ENCODE measurements at regions not wholly inside any gene's neighbourhood (a gene's known extent, or its start where the extent isn't known, plus 50 kb on each side); places are given as distances from the start of the nearest gene placed in this dataset.

GRCh38 chr3:115438799-115439198 is 184.5 kb upstream of the GAP43 start:
- DNase-seq (ENCODE audit: low read depth in 4 of 4, low spot score in 3 of 4), result no peak

- no peak for DNase-seq (ENCODE audit: low read depth in 4 of 4, low spot score in 3 of 4)
Observed at GRCh38 chr3:115445559-115445958, 177.8 kb upstream of the GAP43 start.

- DNase-seq (ENCODE audit: low read depth in 4 of 4, low spot score in 3 of 4), result no peak
Observed at GRCh38 chr3:115448851-115449250, 174.5 kb upstream of the GAP43 start.

- no peak for DNase-seq (ENCODE audit: low read depth in 4 of 4, low spot score in 3 of 4)
Observed at GRCh38 chr3:115450036-115450435, 173.3 kb upstream of the GAP43 start.

GRCh38 chr3:115464036-115464435 is 159.3 kb upstream of the GAP43 start:
- DNase-seq (ENCODE audit: low read depth in 4 of 4, low spot score in 3 of 4), result no peak

- peak; percentile 4 to 8 (median 6) for DNase-seq (ENCODE audit: low read depth in 4 of 4, low spot score in 3 of 4)
Observed at GRCh38 chr3:115469649-115470048, 153.7 kb upstream of the GAP43 start.

- no peak for DNase-seq (ENCODE audit: low read depth in 4 of 4, low spot score in 3 of 4)
Observed at GRCh38 chr3:115470254-115470653, 153.1 kb upstream of the GAP43 start.

- DNase-seq (ENCODE audit: low read depth in 4 of 4, low spot score in 3 of 4), result no peak
Observed at GRCh38 chr3:115475178-115476041, 147.9 kb upstream of the GAP43 start.

GRCh38 chr3:115476472-115476871 is 146.8 kb upstream of the GAP43 start:
- DNase-seq (ENCODE audit: low read depth in 4 of 4, low spot score in 3 of 4), result no peak

- DNase-seq (ENCODE audit: low read depth in 4 of 4, low spot score in 3 of 4), result no peak
Observed at GRCh38 chr3:115478359-115478758, 145.0 kb upstream of the GAP43 start.

GRCh38 chr3:115486880-115487279 is 136.4 kb upstream of the GAP43 start:
- no peak for DNase-seq (ENCODE audit: low read depth in 4 of 4, low spot score in 3 of 4)

- DNase-seq (ENCODE audit: low read depth in 4 of 4, low spot score in 3 of 4), result no peak
Observed at GRCh38 chr3:115487968-115488367, 135.3 kb upstream of the GAP43 start.

GRCh38 chr3:115488409-115488808 is 134.9 kb upstream of the GAP43 start:
- no peak for DNase-seq (ENCODE audit: low read depth in 4 of 4, low spot score in 3 of 4)

- no peak for DNase-seq (ENCODE audit: low read depth in 4 of 4, low spot score in 3 of 4)
Observed at GRCh38 chr3:115494826-115495225, 128.5 kb upstream of the GAP43 start.

- no peak for DNase-seq (ENCODE audit: low read depth in 4 of 4, low spot score in 3 of 4)
Observed at GRCh38 chr3:115498421-115498820, 124.9 kb upstream of the GAP43 start.

- DNase-seq (ENCODE audit: low read depth in 4 of 4, low spot score in 3 of 4), result no peak
Observed at GRCh38 chr3:115498898-115499297, 124.4 kb upstream of the GAP43 start.

- no peak for DNase-seq (ENCODE audit: low read depth in 4 of 4, low spot score in 3 of 4)
Observed at GRCh38 chr3:115499666-115500065, 123.6 kb upstream of the GAP43 start.

GRCh38 chr3:115500795-115501194 is 122.5 kb upstream of the GAP43 start:
- DNase-seq (ENCODE audit: low read depth in 4 of 4, low spot score in 3 of 4), result no peak

GRCh38 chr3:115502128-115502527 is 121.2 kb upstream of the GAP43 start:
- DNase-seq (ENCODE audit: low read depth in 4 of 4, low spot score in 3 of 4), result no peak

- no peak for DNase-seq (ENCODE audit: low read depth in 4 of 4, low spot score in 3 of 4)
Observed at GRCh38 chr3:115503394-115503793, 119.9 kb upstream of the GAP43 start.

- DNase-seq (ENCODE audit: low read depth in 4 of 4, low spot score in 3 of 4), result no peak
Observed at GRCh38 chr3:115508562-115508961, 114.7 kb upstream of the GAP43 start.

- DNase-seq (ENCODE audit: low read depth in 4 of 4, low spot score in 3 of 4), result peak; percentile 31 to 35 (median 33)
Observed at GRCh38 chr3:115512565-115513415, 110.5 kb upstream of the GAP43 start.

Measured in right renal pelvis (tissue), 4 donors.